Vagina (tissue), 2 donors: ENCODE measurements at regions not wholly inside any gene's neighbourhood (a gene's known extent, or its start where the extent isn't known, plus 50 kb on each side); places are given as distances from the start of the nearest gene placed in this dataset.

Experiments
- POLR2A ChIP-seq, 2 donors: fragments of 450-650 bp; IDR thresholded peaks; one replicate each; pipeline ENCODE4 v1.6.1; 2017; ENCODE audit warnings: antibody characterized with exemption in 2 of 2, mild to moderate bottlenecking in 2 of 2, moderate library complexity in 2 of 2
- POLR2AphosphoS5 ChIP-seq, 2 donors: sonication (generic); formaldehyde crosslinking; IDR thresholded peaks; one replicate each; pipeline ENCODE4 v1.9.0; 2017; ENCODE audit warnings: antibody characterized with exemption in 2 of 2, mild to moderate bottlenecking in 2 of 2, low read depth in 1 of 2; ENCODE audit not compliant: insufficient read depth in 1 of 2
- TF ChIP-seq, protein P1 (sequence below), 3 experiments: fragments of 450-650 bp in 2 of 3; fragments of 200-600 bp in 1 of 3; sonication (generic) in 1 of 3; IDR thresholded peaks; one replicate each; pipeline ENCODE4 v1.5.1; 2017 to 2019; ENCODE audit warnings: antibody characterized with exemption in 3 of 3, mild to moderate bottlenecking in 2 of 3, moderate library complexity in 2 of 3

GRCh38 chr18:22063672-22064071 lies 105.7 kb upstream of the GATA6 start:
- TF ChIP-seq POLR2AphosphoS5 (IDR thresholded peaks at IDR 0.05; ENCODE audit: insufficient read depth in 1 of 2, low read depth in 1 of 2), result no peak
- TF ChIP-seq, protein P1, sequence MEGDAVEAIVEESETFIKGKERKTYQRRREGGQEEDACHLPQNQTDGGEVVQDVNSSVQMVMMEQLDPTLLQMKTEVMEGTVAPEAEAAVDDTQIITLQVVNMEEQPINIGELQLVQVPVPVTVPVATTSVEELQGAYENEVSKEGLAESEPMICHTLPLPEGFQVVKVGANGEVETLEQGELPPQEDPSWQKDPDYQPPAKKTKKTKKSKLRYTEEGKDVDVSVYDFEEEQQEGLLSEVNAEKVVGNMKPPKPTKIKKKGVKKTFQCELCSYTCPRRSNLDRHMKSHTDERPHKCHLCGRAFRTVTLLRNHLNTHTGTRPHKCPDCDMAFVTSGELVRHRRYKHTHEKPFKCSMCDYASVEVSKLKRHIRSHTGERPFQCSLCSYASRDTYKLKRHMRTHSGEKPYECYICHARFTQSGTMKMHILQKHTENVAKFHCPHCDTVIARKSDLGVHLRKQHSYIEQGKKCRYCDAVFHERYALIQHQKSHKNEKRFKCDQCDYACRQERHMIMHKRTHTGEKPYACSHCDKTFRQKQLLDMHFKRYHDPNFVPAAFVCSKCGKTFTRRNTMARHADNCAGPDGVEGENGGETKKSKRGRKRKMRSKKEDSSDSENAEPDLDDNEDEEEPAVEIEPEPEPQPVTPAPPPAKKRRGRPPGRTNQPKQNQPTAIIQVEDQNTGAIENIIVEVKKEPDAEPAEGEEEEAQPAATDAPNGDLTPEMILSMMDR (IDR thresholded peaks at IDR 0.05), result no peak
- no peak for TF ChIP-seq POLR2A (IDR thresholded peaks at IDR 0.05)
